ENCODE measurements at regions not wholly inside any gene's neighbourhood (a gene's known extent, or its start where the extent isn't known, plus 50 kb on each side); places are given as distances from the start of the nearest gene placed in this dataset.

DNA sequence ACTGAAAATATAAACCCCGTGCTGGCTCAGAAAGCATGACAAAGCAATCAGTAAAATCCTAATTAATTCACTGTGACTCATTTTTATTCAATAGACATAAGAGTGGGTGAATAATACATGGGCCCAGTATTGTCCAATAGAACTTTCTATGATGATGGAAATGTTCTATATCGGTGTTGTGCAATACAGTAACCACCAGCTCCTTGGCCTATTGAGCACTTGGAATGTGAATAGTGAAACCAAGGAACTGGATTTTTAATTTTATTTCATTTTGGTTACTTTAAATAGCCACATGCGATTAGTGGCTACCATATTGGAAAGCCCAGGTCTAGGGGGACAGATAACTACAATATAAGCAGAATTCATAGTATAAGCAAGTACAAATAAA, 69.8 kb upstream of the PPP2R3A start:
- no peak for TF ChIP-seq TAF1 (IDR thresholded peaks at IDR 0.05; ENCODE audit: borderline replicate concordance, low read depth, low read length)
- no peak for TF ChIP-seq POLR2A (IDR thresholded peaks at IDR 0.05; ENCODE audit: low read depth, low read length)
